Gastrocnemius medialis (tissue), 4 donors: ENCODE measurements at regions not wholly inside any gene's neighbourhood (a gene's known extent, or its start where the extent isn't known, plus 50 kb on each side); places are given as distances from the start of the nearest gene placed in this dataset.

ENCODE experiments used
- CTCF ChIP-seq, 5 experiments: fragments of 450-650 bp in 3 of 5; fragments of 200-600 bp in 2 of 5; sonication (generic) in 2 of 5; IDR thresholded peaks in 4 of 5; conservative IDR thresholded peaks in 1 of 5; 1 replicate in 4 of 5; 2 replicates in 1 of 5; pipeline ENCODE4 v1.5.1; 2016 to 2019; ENCODE audit warnings: antibody characterized with exemption in 5 of 5, mild to moderate bottlenecking in 3 of 5, moderate library complexity in 3 of 5
- POLR2A ChIP-seq, 2 donors: fragments of 450-650 bp; IDR thresholded peaks; one replicate each; pipeline ENCODE4 v1.6.1; 2017; ENCODE audit warnings: antibody characterized with exemption in 2 of 2, mild to moderate bottlenecking in 2 of 2, moderate library complexity in 2 of 2

GRCh38 chr14:55813630-55814029 lies 233.6 kb downstream of the KTN1 start:
- TF ChIP-seq CTCF (IDR thresholded peaks at IDR 0.05 in 4 of 5, conservative IDR thresholded peaks at IDR 0.05 in 1 of 5): no peak
- no peak for TF ChIP-seq POLR2A (IDR thresholded peaks at IDR 0.05)
